ENCODE measurements at regions not wholly inside any gene's neighbourhood (a gene's known extent, or its start where the extent isn't known, plus 50 kb on each side); places are given as distances from the start of the nearest gene placed in this dataset.

DNA sequence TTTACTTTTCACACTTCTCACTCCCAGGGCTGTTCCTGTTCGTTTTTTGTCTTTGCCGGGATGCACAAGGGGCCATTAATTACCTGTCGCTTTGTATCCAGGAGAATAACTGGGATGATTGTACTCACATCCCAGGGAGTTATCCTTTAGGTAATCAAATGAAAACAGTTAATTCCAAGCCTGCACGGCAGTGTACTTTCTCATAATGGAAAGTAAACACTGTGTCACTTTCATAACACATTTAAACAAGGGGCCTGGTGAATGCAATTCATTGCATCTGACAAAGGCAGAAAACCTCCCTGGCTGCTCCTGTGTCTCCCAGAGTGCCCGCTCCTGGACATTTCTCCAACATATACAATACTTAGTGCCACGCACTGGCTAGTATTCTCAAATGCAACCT, 138.7 kb upstream of the CELF2 start:
- TF ChIP-seq, protein P1, sequence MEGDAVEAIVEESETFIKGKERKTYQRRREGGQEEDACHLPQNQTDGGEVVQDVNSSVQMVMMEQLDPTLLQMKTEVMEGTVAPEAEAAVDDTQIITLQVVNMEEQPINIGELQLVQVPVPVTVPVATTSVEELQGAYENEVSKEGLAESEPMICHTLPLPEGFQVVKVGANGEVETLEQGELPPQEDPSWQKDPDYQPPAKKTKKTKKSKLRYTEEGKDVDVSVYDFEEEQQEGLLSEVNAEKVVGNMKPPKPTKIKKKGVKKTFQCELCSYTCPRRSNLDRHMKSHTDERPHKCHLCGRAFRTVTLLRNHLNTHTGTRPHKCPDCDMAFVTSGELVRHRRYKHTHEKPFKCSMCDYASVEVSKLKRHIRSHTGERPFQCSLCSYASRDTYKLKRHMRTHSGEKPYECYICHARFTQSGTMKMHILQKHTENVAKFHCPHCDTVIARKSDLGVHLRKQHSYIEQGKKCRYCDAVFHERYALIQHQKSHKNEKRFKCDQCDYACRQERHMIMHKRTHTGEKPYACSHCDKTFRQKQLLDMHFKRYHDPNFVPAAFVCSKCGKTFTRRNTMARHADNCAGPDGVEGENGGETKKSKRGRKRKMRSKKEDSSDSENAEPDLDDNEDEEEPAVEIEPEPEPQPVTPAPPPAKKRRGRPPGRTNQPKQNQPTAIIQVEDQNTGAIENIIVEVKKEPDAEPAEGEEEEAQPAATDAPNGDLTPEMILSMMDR (conservative IDR thresholded peaks at IDR 0.05): no peak
- TF ChIP-seq EZH2 (IDR thresholded peaks at IDR 0.05; ENCODE audit: low read depth): no peak
